Cardiac muscle cell (in vitro differentiated cells and primary cell): ENCODE measurements at regions not wholly inside any gene's neighbourhood (a gene's known extent, or its start where the extent isn't known, plus 50 kb on each side); places are given as distances from the start of the nearest gene placed in this dataset.
A peak's percentile ranks its signal among the peaks of the same experiment; 100 is the strongest.

Experiments used
- DNase-seq, 2 donors: peaks; one replicate each; pipeline versions ENCODE4 v3.0.0 to v3.0.0-alpha.2; 2010 to 2017; ENCODE audit warnings: low read depth in 1 of 2, low spot score in 1 of 2
- H3K27ac ChIP-seq: fragments of 200-600 bp; sonication (generic); 2 replicates; pipeline ENCODE4 v1.5.1; 2016
- H3K27me3 ChIP-seq: fragments of 200-600 bp; sonication (generic); 2 replicates; pipeline ENCODE4 v1.6.0; 2016; ENCODE audit warnings: control low read depth
- H3K36me3 ChIP-seq: fragments of 200-600 bp; sonication (generic); 2 replicates; pipeline ENCODE4 v1.5.1; 2016; ENCODE audit warnings: control low read depth
- H3K4me1 ChIP-seq: fragments of 200-600 bp; sonication (generic); 2 replicates; pipeline ENCODE4 v1.8.1; 2017; ENCODE audit warnings: low read depth, mild to moderate bottlenecking, mixed run types
- H3K4me3 ChIP-seq: fragments of 200-600 bp; sonication (generic); 2 replicates; pipeline ENCODE4 v1.5.1; 2016; ENCODE audit warnings: mild to moderate bottlenecking
- H3K9me3 ChIP-seq: fragments of 200-600 bp; sonication (generic); 2 replicates; pipeline ENCODE4 v1.5.1; 2017; ENCODE audit warnings: low read depth, mild to moderate bottlenecking, control low read depth
- TF ChIP-seq, protein P1 (sequence below): IDR thresholded peaks from 2 replicates; pipeline ENCODE4 v1.5.1; 2012; ENCODE audit warnings: low read depth, mild to moderate bottlenecking, low read length

DNA sequence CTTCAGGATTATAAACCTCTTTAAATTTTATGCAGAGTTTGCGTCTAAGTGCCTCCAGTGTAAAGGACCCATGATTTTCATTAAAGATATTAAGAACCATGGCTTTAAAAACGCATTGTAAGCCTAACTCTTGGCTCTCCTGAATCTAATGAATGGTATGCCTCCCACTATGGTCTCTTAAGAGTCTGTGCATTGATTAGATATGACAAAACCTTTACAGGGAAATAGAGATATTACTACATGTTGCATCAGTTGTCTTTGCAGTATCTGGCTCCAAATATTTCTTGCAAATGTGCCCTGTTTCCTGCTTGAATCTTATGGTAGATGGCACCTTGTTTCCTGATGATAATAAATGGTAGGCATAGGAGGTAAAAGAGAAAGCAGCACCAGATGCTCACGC lies 189.3 kb upstream of the FSHR start:
- DNase-seq, result no peak
- no peaks in the 10 kb centered on the region for H3K9me3 ChIP-seq
- H3K27me3 ChIP-seq, result no peaks in the 10 kb centered on the region
- no peak overlapping the region for H3K4me3 ChIP-seq
- H3K27ac ChIP-seq, result no peak overlapping the region
- no peaks in the 10 kb centered on the region for H3K4me1 ChIP-seq
- TF ChIP-seq, protein P1, sequence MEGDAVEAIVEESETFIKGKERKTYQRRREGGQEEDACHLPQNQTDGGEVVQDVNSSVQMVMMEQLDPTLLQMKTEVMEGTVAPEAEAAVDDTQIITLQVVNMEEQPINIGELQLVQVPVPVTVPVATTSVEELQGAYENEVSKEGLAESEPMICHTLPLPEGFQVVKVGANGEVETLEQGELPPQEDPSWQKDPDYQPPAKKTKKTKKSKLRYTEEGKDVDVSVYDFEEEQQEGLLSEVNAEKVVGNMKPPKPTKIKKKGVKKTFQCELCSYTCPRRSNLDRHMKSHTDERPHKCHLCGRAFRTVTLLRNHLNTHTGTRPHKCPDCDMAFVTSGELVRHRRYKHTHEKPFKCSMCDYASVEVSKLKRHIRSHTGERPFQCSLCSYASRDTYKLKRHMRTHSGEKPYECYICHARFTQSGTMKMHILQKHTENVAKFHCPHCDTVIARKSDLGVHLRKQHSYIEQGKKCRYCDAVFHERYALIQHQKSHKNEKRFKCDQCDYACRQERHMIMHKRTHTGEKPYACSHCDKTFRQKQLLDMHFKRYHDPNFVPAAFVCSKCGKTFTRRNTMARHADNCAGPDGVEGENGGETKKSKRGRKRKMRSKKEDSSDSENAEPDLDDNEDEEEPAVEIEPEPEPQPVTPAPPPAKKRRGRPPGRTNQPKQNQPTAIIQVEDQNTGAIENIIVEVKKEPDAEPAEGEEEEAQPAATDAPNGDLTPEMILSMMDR, result no peak
- H3K36me3 ChIP-seq, result no peaks in the 10 kb centered on the region

DNA sequence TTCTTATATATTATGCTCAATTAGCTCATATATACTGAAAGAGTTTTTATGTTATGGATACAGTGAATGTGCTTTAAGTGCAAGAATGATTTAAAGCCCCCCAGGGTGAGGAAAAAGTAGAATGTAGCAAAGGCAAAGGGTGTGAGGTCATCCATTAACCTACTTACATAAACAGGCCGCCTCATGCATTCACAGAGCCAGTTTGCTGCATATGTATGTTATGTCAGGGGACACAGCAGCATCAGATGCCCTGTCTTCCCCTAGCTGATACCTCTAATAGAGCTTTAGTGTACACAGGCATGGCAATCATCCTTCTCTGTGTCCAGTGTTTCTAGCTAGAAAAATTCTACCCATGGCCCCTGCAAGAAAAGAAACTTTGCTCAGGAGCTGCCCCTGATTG lies 187.8 kb upstream of the FSHR start:
- no peaks in the 10 kb centered on the region for H3K4me1 ChIP-seq
- no peaks in the 10 kb centered on the region for H3K9me3 ChIP-seq
- no peak overlapping the region for H3K27ac ChIP-seq
- TF ChIP-seq, protein P1, result no peak
- H3K36me3 ChIP-seq, result no peaks in the 10 kb centered on the region
- DNase-seq, result no peak
- H3K4me3 ChIP-seq, result no peak overlapping the region
- H3K27me3 ChIP-seq, result no peaks in the 10 kb centered on the region

DNA sequence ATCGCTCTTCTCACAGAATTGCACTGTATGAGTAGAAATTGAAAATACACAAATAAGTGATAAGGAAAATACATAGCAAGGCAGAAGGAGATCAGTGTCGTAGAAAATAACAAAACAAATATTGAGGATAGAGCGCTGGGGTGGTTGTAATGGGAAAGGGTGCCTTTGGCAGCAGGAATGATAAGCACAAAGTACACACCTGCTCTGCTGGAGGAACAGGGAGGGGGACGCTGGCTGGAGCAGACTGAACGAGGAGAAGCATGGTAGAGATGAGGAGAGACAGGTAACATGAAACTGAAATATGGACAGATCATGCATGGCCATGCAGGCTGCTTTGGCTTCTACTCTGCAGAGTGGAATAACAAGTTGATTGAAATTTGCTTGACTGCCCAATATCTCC lies 181.2 kb upstream of the FSHR start:
- Histone ChIP-seq H3K36me3 (no peaks in the 10 kb centered on the region), H3K4me3 (no peak overlapping the region), H3K9me3 (no peaks in the 10 kb centered on the region), H3K27me3 (no peaks in the 10 kb centered on the region), H3K4me1 (no peaks in the 10 kb centered on the region), H3K27ac (no peak overlapping the region)
- DNase-seq, result no peak
- TF ChIP-seq, protein P1, result no peak

DNA sequence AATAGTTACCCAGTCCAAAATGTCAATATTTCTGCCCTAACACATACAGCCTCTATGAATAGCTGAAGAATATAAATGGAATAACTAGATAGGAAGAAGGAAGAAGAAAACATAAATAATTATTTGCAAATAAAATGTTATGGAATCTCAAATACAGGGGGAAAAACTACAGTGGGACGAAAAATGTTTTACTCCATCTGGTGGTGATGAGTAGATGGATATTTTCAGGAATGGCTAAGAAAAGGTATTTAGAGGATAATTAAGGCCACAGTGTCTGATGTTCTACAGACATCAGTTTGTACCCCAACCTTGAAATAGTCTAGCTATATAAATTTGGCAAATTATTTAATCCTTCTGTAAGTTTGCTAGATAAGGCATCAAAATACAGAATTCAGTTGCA lies 178.1 kb upstream of the FSHR start:
- TF ChIP-seq, protein P1, result no peak
- no peaks in the 10 kb centered on the region for H3K9me3 ChIP-seq
- peak in 1 of 2 donors; percentile 29 for DNase-seq
- no peak overlapping the region for H3K4me3 ChIP-seq
- no peaks in the 10 kb centered on the region for H3K36me3 ChIP-seq
- no peaks in the 10 kb centered on the region for H3K4me1 ChIP-seq
- H3K27me3 ChIP-seq, result no peaks in the 10 kb centered on the region
- no peak overlapping the region for H3K27ac ChIP-seq

DNA sequence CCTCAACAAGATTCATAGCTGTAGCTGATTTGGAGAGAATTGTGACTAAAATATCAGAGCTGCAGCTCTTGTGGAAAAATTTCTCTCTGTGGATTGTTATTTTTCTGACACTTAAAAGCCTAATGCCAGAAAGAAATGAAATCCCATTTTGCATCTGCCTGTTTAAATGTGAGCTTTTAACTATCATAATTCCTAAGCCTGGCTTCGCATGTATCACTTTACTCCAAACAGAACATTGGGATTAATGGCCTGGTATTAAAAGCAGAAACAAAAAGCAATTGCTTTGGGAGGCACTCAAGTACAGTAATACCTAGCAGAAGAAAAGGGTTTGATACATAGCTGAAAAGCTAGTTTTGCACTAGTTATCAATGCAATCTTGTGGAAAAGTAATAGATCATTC lies 164.2 kb upstream of the FSHR start:
- no peak overlapping the region for H3K27ac ChIP-seq
- no peaks in the 10 kb centered on the region for H3K9me3 ChIP-seq
- TF ChIP-seq, protein P1, result no peak
- no peaks in the 10 kb centered on the region for H3K27me3 ChIP-seq
- DNase-seq, result no peak
- no peaks in the 10 kb centered on the region for H3K4me1 ChIP-seq
- H3K36me3 ChIP-seq, result no peaks in the 10 kb centered on the region
- H3K4me3 ChIP-seq, result no peak overlapping the region

DNA sequence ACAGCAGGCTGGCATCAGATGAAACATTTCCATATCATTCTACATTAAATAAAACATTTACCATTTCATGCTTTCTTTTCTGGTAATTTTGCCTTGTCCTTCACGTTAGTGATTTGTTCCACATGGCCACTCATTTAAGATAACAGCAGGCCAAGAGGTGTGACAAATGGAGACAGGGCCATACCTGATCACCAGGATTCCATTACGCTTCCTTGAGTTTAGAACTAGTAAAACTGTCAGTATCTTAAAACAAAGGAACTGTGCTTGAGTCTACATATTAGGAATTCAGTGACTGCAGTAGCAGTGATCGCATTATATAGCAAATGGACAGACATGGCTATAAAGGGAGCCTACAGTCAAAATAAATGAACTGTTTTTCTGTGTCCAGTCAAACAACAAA lies 155.1 kb upstream of the FSHR start:
- no peaks in the 10 kb centered on the region for H3K4me1 ChIP-seq
- no peaks in the 10 kb centered on the region for H3K36me3 ChIP-seq
- DNase-seq, result no peak
- no peak overlapping the region for H3K27ac ChIP-seq
- H3K9me3 ChIP-seq, result no peaks in the 10 kb centered on the region
- no peak overlapping the region for H3K4me3 ChIP-seq
- H3K27me3 ChIP-seq, result no peaks in the 10 kb centered on the region
- TF ChIP-seq, protein P1, result no peak
